22Rv1 (cell line): ENCODE measurements at regions not wholly inside any gene's neighbourhood (a gene's known extent, or its start where the extent isn't known, plus 50 kb on each side); places are given as distances from the start of the nearest gene placed in this dataset.

Experiments
- ZFX ChIP-seq: fragments of 450-650 bp; IDR thresholded peaks from 2 replicates; pipeline ENCODE4 v1.6.1; 2017; ENCODE audit warnings: antibody characterized with exemption, borderline replicate concordance
- TF ChIP-seq, protein P1 (sequence below): fragments of 450-650 bp; IDR thresholded peaks from 2 replicates; pipeline ENCODE4 v1.5.1; 2017; ENCODE audit warnings: mild to moderate bottlenecking

DNA sequence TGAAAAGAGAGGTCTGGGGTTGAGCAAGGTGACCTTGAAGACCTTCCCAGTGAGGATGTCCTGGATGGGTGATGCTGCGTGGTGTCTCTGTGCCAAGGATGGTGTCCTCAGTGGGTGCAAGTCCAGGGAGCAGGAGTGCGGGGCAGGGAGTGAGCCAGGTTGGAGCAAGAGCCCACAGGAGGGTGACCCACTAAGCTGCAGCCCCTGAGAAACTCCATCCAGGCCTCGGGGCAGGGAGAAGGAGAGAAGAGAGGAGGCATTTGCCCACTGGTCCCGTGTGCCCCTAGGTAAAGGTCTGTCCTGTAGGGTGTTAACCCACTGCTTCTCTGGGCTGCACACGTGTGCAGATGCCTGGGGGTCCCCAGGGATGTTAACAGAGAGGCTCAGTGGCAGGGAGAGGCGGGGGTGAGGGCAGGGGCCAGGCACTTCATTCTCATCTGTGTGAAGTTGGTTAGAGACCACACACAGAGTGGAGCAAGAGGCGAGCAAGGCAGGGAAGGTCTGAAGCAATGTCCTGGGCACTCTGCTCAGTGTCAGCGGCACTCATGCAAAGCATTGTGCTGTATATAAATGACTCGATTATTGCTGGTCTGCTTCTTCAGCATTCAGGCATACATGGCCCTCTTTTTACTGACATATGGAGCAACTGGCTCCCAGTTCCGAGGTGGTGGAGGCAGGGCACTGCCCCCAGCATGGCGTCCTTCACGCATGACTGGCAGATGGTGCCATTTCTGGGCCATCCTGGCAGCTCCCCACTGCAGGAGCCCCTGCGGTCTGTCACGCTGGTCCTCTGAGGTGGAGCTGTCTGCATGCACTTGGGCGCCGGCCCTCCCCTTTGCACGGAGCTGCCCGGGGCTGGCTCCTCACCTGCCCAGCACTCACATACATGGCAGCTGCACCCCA, 117.2 kb upstream of the HS6ST1 start:
- no peak for TF ChIP-seq ZFX
- TF ChIP-seq, protein P1, sequence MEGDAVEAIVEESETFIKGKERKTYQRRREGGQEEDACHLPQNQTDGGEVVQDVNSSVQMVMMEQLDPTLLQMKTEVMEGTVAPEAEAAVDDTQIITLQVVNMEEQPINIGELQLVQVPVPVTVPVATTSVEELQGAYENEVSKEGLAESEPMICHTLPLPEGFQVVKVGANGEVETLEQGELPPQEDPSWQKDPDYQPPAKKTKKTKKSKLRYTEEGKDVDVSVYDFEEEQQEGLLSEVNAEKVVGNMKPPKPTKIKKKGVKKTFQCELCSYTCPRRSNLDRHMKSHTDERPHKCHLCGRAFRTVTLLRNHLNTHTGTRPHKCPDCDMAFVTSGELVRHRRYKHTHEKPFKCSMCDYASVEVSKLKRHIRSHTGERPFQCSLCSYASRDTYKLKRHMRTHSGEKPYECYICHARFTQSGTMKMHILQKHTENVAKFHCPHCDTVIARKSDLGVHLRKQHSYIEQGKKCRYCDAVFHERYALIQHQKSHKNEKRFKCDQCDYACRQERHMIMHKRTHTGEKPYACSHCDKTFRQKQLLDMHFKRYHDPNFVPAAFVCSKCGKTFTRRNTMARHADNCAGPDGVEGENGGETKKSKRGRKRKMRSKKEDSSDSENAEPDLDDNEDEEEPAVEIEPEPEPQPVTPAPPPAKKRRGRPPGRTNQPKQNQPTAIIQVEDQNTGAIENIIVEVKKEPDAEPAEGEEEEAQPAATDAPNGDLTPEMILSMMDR, result no peak
